ENCODE measurements at regions not wholly inside any gene's neighbourhood (a gene's known extent, or its start where the extent isn't known, plus 50 kb on each side); places are given as distances from the start of the nearest gene placed in this dataset.

DNA sequence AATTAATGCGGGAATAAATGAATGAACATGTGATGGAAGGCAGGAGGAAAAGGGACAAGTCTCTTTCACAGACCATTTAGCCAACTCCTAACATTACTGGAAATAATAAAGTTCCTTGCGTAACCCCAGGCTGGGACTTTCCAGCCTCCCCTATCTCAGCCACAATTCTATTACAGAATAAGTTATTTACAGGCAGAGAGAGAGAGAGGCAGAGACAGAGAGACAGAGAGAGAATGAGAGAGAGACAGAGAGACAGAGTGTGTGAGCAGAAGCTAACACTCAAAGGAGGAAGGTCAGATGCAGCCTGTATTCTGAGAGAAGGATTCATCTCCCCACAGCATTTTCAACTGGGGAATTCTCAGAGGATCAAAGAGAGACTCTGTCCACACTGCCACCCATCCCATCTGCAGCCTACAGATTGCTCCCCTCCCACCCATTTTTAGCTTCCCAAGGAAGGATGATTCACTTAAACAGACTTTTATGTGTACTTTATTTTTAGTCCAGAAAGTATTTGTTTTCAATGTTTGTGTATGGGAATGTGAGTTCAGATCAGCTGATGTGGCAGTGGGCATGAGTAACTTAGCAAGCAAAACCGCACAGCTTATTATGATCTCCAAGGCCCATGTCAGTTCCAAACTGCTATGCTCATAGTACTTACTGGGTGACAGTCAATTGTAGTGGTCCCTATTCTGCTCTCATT lies 165.7 kb downstream of the CAND1 start:
- Mint-ChIP-seq H3K9me3 (ENCODE audit: low read depth, unreplicated experiment) (no peaks in the 10 kb centered on the region), H3K27ac (ENCODE audit: unreplicated experiment) (no peak overlapping the region), H3K4me3 (ENCODE audit: low read depth, unreplicated experiment) (no peak overlapping the region), H3K4me1 (ENCODE audit: low read depth, unreplicated experiment) (peaks cover 21% of the 10 kb centered on the region), H3K36me3 (ENCODE audit: insufficient read depth, unreplicated experiment) (no peaks in the 10 kb centered on the region), H3K27me3 (ENCODE audit: unreplicated experiment) (no peaks in the 10 kb centered on the region)
- TF ChIP-seq, protein P1, sequence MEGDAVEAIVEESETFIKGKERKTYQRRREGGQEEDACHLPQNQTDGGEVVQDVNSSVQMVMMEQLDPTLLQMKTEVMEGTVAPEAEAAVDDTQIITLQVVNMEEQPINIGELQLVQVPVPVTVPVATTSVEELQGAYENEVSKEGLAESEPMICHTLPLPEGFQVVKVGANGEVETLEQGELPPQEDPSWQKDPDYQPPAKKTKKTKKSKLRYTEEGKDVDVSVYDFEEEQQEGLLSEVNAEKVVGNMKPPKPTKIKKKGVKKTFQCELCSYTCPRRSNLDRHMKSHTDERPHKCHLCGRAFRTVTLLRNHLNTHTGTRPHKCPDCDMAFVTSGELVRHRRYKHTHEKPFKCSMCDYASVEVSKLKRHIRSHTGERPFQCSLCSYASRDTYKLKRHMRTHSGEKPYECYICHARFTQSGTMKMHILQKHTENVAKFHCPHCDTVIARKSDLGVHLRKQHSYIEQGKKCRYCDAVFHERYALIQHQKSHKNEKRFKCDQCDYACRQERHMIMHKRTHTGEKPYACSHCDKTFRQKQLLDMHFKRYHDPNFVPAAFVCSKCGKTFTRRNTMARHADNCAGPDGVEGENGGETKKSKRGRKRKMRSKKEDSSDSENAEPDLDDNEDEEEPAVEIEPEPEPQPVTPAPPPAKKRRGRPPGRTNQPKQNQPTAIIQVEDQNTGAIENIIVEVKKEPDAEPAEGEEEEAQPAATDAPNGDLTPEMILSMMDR (IDR thresholded peaks at IDR 0.05; ENCODE audit: unreplicated experiment), result no peak
- CTCF ChIA-PET, result interaction anchor here (0.6 to 0.9 kb wide), 2 partner anchors 9 to 79 kb away, joined by 3 to 8 read pairs; no protein-coding TSS in a partner anchor
- no TSS peak for BruUV-seq (replicated peaks)
- no peak for DNase-seq
- intact Hi-C loops (cut with micrococcal nuclease; ENCODE audit: unreplicated experiment), result no loop called here

DNA sequence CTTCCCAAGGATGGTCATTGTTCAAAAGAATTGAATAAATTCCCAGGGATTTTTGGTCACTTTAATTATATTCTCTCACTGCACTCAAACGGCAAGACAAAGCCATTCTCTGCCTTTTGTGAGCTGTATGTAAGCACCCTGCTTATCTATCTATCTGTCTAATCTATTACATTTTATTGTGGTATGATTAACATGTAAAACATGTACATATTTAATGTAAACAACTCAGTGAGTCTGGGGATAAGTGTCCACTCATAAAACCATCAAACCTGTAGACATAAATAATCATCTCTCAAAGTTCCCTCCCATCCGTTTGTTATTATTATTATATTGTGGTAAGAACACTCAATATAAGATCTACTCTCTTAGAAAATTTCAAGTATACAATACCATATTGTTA lies 167.1 kb downstream of the CAND1 start:
- DNase-seq, result no peak
- intact Hi-C loops (cut with micrococcal nuclease; ENCODE audit: unreplicated experiment), result no loop called here
- Mint-ChIP-seq H3K4me1 (ENCODE audit: low read depth, unreplicated experiment) (peaks cover 21% of the 10 kb centered on the region), H3K27me3 (ENCODE audit: unreplicated experiment) (no peaks in the 10 kb centered on the region), H3K36me3 (ENCODE audit: insufficient read depth, unreplicated experiment) (no peaks in the 10 kb centered on the region), H3K27ac (ENCODE audit: unreplicated experiment) (no peak overlapping the region), H3K9me3 (ENCODE audit: low read depth, unreplicated experiment) (no peaks in the 10 kb centered on the region), H3K4me3 (ENCODE audit: low read depth, unreplicated experiment) (no peak overlapping the region)
- TF ChIP-seq, protein P1 (IDR thresholded peaks at IDR 0.05; ENCODE audit: unreplicated experiment), result no peak
- CTCF ChIA-PET, result interaction anchor here (0.6 kb wide), 1 partner anchor 164 kb away, joined by 4 read pairs; no protein-coding TSS in a partner anchor
- no TSS peak for BruUV-seq (replicated peaks)

DNA sequence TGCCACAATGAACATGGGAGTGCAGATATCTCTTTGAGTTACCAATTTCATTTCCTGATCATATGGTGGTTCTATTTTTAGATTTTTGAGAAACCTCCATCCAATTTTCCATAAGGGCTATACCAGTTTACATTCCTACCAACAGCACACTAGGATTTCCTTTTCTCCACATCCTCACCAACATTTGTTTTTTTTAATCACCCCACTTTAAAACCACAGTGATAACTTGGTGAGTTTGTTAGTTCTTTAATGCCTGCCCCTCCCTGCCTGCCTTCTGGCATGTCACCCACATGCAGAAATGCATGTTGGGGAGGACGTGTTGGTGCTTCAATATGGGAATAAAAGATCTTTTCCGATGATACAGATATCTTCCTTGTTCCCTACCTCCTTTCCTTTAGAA lies 167.9 kb downstream of the CAND1 start:
- Mint-ChIP-seq H3K9me3 (ENCODE audit: low read depth, unreplicated experiment) (no peaks in the 10 kb centered on the region), H3K4me3 (ENCODE audit: low read depth, unreplicated experiment) (no peak overlapping the region), H3K27me3 (ENCODE audit: unreplicated experiment) (no peaks in the 10 kb centered on the region), H3K27ac (ENCODE audit: unreplicated experiment) (no peak overlapping the region), H3K4me1 (ENCODE audit: low read depth, unreplicated experiment) (peaks cover 21% of the 10 kb centered on the region), H3K36me3 (ENCODE audit: insufficient read depth, unreplicated experiment) (no peaks in the 10 kb centered on the region)
- CTCF ChIA-PET, result no interaction called here
- intact Hi-C loops (cut with micrococcal nuclease; ENCODE audit: unreplicated experiment), result no loop called here
- DNase-seq, result no peak
- BruUV-seq (replicated peaks), result no TSS peak
- TF ChIP-seq, protein P1 (IDR thresholded peaks at IDR 0.05; ENCODE audit: unreplicated experiment), result no peak

DNA sequence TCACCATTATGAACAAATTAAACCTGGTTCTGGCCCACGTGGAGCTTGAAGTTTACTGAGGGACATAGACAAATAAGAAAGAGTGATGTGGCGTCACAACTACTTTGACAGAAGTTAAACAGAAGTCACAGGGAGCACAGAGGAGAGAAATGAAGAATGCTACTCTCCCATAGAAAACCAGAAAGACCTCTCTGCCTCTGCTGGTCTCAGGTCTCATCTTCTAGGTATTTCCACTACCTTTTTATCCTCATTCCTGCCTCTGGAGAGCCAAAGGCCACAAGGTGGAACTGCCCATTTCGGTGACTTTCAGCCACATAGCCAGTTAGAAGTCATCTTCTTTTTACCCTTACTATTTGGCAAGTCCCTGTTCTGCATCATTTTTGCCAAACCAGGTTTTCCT lies 170.5 kb downstream of the CAND1 start:
- CTCF ChIA-PET, result interaction anchor here (2.1 kb wide), 1 partner anchor 84 kb away, joined by 6 read pairs; no protein-coding TSS in a partner anchor
- Mint-ChIP-seq H3K4me1 (ENCODE audit: low read depth, unreplicated experiment) (peaks cover 13% of the 10 kb centered on the region), H3K4me3 (ENCODE audit: low read depth, unreplicated experiment) (no peak overlapping the region), H3K27ac (ENCODE audit: unreplicated experiment) (no peak overlapping the region), H3K36me3 (ENCODE audit: insufficient read depth, unreplicated experiment) (no peaks in the 10 kb centered on the region), H3K9me3 (ENCODE audit: low read depth, unreplicated experiment) (no peaks in the 10 kb centered on the region), H3K27me3 (ENCODE audit: unreplicated experiment) (no peaks in the 10 kb centered on the region)
- DNase-seq, result no peak
- BruUV-seq (replicated peaks), result no TSS peak
- intact Hi-C loops (cut with micrococcal nuclease; ENCODE audit: unreplicated experiment), result loop anchor here (2.0 to 5.0 kb wide), 5 partner anchors 78 to 503 kb away; partner anchors contain the start of gene DYRK2
- TF ChIP-seq, protein P1 (IDR thresholded peaks at IDR 0.05; ENCODE audit: unreplicated experiment), result no peak
